ENCODE measurements at regions not wholly inside any gene's neighbourhood (a gene's known extent, or its start where the extent isn't known, plus 50 kb on each side); places are given as distances from the start of the nearest gene placed in this dataset.

DNA sequence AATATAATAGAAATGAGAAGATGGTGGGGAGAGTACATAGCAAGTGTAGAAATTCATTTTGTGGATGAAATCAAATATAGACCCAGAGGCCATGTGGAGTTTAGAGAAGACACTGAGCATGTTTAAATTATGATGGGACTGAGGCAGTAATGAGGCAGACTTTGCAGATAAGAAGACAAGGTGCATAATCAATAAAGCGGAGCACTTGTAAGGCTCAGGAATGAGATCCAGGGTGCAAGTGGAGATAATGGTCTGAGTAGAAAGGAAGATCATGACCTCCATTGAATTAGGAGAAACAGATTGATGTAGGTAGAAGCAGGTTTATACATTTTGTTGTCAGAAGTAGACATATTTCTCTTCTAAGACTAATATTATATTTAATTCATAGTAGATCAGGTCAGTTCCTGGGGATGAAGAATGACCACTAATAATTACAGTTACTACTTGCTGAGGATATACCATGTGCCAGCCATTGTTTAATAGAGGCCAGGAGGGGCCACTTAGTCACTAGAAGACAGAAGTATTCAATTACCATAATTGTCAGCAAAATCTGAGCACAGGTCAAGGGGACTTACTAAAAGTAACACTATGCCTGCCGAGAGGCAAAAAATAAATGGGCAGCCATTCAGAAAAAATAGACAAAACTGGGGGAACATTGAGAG lies 479.8 kb downstream of the DNAH5 start:
- no peak overlapping the region for H3K4me3 Mint-ChIP-seq
- Histone ChIP-seq H3K9me3 (ENCODE audit: control insufficient read depth, low read length) (no peaks in the 10 kb centered on the region), H3K9ac (ENCODE audit: extremely low read depth, low read length, poor library complexity, severe bottlenecking) (no peak overlapping the region), H3K27me3 (ENCODE audit: control insufficient read depth, insufficient read depth, low read length, poor library complexity, severe bottlenecking) (no peaks in the 10 kb centered on the region), H3K4me1 (ENCODE audit: control insufficient read depth, insufficient read depth, low read length) (no peaks in the 10 kb centered on the region), H3K27ac (ENCODE audit: low read depth, low read length) (no peak overlapping the region), H3K36me3 (ENCODE audit: control insufficient read depth, insufficient read depth, low read length) (no peaks in the 10 kb centered on the region), H3K4me3 (ENCODE audit: low read length) (no peak overlapping the region)
- H3K4me1 Mint-ChIP-seq, result peaks cover 2% of the 10 kb centered on the region
- H3K9me3 Mint-ChIP-seq, result no peaks in the 10 kb centered on the region
- 80 to 90% methylated on average over 1 to 2 of the region's 2 CpGs for WGBS, 2 experiments (ENCODE audit: insufficient coverage in 1 of 2, insufficient read length in 1 of 2)
- no peak overlapping the region for H3K27ac Mint-ChIP-seq
- no peak for DNase-seq
- H3K27me3 Mint-ChIP-seq (ENCODE audit: insufficient read depth), result no peaks in the 10 kb centered on the region
- TF ChIP-seq, protein P1, sequence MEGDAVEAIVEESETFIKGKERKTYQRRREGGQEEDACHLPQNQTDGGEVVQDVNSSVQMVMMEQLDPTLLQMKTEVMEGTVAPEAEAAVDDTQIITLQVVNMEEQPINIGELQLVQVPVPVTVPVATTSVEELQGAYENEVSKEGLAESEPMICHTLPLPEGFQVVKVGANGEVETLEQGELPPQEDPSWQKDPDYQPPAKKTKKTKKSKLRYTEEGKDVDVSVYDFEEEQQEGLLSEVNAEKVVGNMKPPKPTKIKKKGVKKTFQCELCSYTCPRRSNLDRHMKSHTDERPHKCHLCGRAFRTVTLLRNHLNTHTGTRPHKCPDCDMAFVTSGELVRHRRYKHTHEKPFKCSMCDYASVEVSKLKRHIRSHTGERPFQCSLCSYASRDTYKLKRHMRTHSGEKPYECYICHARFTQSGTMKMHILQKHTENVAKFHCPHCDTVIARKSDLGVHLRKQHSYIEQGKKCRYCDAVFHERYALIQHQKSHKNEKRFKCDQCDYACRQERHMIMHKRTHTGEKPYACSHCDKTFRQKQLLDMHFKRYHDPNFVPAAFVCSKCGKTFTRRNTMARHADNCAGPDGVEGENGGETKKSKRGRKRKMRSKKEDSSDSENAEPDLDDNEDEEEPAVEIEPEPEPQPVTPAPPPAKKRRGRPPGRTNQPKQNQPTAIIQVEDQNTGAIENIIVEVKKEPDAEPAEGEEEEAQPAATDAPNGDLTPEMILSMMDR (conservative IDR thresholded peaks at IDR 0.05), result no peak
- no peaks in the 10 kb centered on the region for H3K36me3 Mint-ChIP-seq (ENCODE audit: low read depth)

DNA sequence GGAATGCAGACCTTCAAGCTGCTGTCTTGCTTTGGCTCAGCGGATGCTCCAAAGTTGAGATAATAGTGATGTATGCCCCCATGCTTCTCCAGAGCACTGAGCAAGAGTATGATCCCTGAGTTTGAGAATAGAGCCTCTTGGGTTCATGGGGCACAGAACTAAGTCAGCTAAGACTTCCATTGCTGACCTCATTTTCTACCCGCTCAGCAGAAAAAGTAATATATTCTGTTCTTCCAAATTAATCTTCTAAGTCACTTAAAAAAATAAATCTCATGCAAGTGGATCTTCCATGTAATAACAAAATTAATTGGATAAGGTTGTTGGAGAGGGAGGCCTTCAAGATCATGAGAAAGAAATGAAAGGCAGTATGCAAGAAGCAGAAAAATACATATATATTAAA lies 483.9 kb downstream of the DNAH5 start:
- no peaks in the 10 kb centered on the region for H3K9me3 Mint-ChIP-seq
- no peaks in the 10 kb centered on the region for H3K27me3 ChIP-seq (ENCODE audit: control insufficient read depth, insufficient read depth, low read length, poor library complexity, severe bottlenecking)
- H3K27ac Mint-ChIP-seq, result no peak overlapping the region
- no peak overlapping the region for H3K4me3 ChIP-seq (ENCODE audit: low read length)
- no peaks in the 10 kb centered on the region for H3K36me3 Mint-ChIP-seq (ENCODE audit: low read depth)
- no peak overlapping the region for H3K27ac ChIP-seq (ENCODE audit: low read depth, low read length)
- H3K4me1 ChIP-seq (ENCODE audit: control insufficient read depth, insufficient read depth, low read length), result no peaks in the 10 kb centered on the region
- DNase-seq, result no peak
- no peaks in the 10 kb centered on the region for H3K36me3 ChIP-seq (ENCODE audit: control insufficient read depth, insufficient read depth, low read length)
- H3K4me3 Mint-ChIP-seq, result no peak overlapping the region
- 97% methylated on average over 2 of the region's 2 CpGs; no CpG with 5 or more reads in 1 of the 2 experiments for WGBS, 2 experiments (ENCODE audit: insufficient coverage in 1 of 2, insufficient read length in 1 of 2)
- H3K9me3 ChIP-seq (ENCODE audit: control insufficient read depth, low read length), result no peaks in the 10 kb centered on the region
- no peak overlapping the region for H3K9ac ChIP-seq (ENCODE audit: extremely low read depth, low read length, poor library complexity, severe bottlenecking)
- TF ChIP-seq, protein P1 (conservative IDR thresholded peaks at IDR 0.05), result no peak
- H3K27me3 Mint-ChIP-seq (ENCODE audit: insufficient read depth), result no peaks in the 10 kb centered on the region
- peaks cover 2% of the 10 kb centered on the region for H3K4me1 Mint-ChIP-seq

GRCh38 chr5:13454050-13454449 lies 490.4 kb downstream of the DNAH5 start:
- Histone ChIP-seq H3K36me3 (ENCODE audit: control insufficient read depth, insufficient read depth, low read length) (no peaks in the 10 kb centered on the region), H3K27me3 (ENCODE audit: control insufficient read depth, insufficient read depth, low read length, poor library complexity, severe bottlenecking) (no peaks in the 10 kb centered on the region), H3K4me3 (ENCODE audit: low read length) (no peak overlapping the region), H3K4me1 (ENCODE audit: control insufficient read depth, insufficient read depth, low read length) (no peaks in the 10 kb centered on the region), H3K9ac (ENCODE audit: extremely low read depth, low read length, poor library complexity, severe bottlenecking) (no peak overlapping the region), H3K27ac (ENCODE audit: low read depth, low read length) (no peak overlapping the region), H3K9me3 (ENCODE audit: control insufficient read depth, low read length) (no peaks in the 10 kb centered on the region)
- no peak overlapping the region for H3K27ac Mint-ChIP-seq
- no peak for DNase-seq
- H3K27me3 Mint-ChIP-seq (ENCODE audit: insufficient read depth), result no peaks in the 10 kb centered on the region
- H3K9me3 Mint-ChIP-seq, result no peaks in the 10 kb centered on the region
- H3K4me1 Mint-ChIP-seq, result no peaks in the 10 kb centered on the region
- no peaks in the 10 kb centered on the region for H3K36me3 Mint-ChIP-seq (ENCODE audit: low read depth)
- H3K4me3 Mint-ChIP-seq, result no peak overlapping the region
- TF ChIP-seq, protein P1 (conservative IDR thresholded peaks at IDR 0.05), result no peak
- 92 to 98% methylated on average over 6 of the region's 6 CpGs for WGBS, 2 experiments (ENCODE audit: insufficient coverage in 1 of 2, insufficient read length in 1 of 2)
